AG10803 (cell line): ENCODE measurements at regions not wholly inside any gene's neighbourhood (a gene's known extent, or its start where the extent isn't known, plus 50 kb on each side); places are given as distances from the start of the nearest gene placed in this dataset.

Experiments
- DNase-seq: peaks from one replicate; pipeline ENCODE4 v3.0.0; 2010; ENCODE audit warnings: low read depth
- H3K4me3 ChIP-seq: 2 replicates; pipeline ENCODE4 v1.5.1; 2011; ENCODE audit warnings: mild to moderate bottlenecking, low read length, control low read depth
- TF ChIP-seq, protein P1 (sequence below): conservative IDR thresholded peaks from 2 replicates; pipeline ENCODE4 v1.5.1; 2011; ENCODE audit warnings: mild to moderate bottlenecking, low read length, control low read depth, inconsistent platforms

DNA sequence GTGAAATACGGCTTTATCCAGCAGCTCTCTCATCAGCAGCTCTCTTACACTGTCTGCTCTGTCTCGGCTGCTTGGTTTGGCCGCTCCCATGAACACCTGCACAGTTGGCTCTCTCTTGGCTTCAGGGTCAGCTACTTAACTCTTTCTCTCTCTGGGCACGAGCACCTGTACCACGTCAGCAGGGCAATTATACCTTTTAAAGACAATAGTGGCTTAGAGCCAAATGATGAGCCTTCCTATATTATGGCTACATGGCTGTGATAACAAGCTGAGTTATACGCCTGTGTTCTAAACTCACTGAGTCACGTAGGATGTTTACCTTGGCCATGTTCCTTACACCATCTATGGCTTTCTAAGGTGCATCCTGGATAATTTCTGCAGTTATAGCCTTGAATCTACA, 69.2 kb upstream of the CTNND2 start:
- H3K4me3 ChIP-seq = no peak overlapping the region
- DNase-seq = no peak
- TF ChIP-seq, protein P1, sequence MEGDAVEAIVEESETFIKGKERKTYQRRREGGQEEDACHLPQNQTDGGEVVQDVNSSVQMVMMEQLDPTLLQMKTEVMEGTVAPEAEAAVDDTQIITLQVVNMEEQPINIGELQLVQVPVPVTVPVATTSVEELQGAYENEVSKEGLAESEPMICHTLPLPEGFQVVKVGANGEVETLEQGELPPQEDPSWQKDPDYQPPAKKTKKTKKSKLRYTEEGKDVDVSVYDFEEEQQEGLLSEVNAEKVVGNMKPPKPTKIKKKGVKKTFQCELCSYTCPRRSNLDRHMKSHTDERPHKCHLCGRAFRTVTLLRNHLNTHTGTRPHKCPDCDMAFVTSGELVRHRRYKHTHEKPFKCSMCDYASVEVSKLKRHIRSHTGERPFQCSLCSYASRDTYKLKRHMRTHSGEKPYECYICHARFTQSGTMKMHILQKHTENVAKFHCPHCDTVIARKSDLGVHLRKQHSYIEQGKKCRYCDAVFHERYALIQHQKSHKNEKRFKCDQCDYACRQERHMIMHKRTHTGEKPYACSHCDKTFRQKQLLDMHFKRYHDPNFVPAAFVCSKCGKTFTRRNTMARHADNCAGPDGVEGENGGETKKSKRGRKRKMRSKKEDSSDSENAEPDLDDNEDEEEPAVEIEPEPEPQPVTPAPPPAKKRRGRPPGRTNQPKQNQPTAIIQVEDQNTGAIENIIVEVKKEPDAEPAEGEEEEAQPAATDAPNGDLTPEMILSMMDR = no peak

DNA sequence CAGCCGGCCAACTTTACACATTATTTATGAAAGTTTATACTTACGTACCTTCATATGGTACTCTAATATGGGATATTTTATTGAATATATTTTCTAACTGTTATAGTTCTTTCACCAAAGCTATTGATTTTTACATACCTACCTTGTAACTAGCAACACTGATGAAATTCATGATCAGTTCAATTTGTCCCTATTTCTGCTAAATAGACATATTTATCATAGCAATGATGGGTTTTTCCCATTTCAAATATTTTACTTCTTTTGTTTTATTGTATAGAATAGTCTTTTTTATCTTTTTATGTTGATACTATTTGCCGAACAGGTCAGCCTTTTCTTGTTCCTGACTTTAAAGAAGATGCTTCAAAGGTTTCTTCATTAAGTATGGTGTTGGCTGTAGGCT, 59.0 kb upstream of the CTNND2 start:
- H3K4me3 ChIP-seq = no peak overlapping the region
- no peak for DNase-seq
- TF ChIP-seq, protein P1 = no peak

DNA sequence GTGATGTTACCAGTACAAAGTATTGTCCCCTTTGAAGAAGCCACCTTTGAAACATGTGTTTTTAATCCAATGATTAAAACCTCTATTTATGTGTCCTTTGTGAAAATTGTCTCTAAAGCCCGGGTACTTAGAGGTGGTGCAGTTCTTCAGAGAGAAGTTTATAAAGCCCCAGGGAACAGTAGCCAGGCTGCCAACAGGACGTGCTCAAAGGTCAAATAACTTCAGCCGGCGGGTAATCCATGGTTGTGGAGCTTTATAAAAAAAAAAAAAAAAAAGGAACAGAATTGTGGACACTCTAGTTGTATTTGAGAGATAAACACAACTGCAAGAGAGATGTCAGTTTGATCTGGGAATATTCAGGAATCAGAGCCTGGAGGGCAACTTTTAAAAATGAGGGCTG, 57.9 kb upstream of the CTNND2 start:
- TF ChIP-seq, protein P1 = no peak
- no peak for DNase-seq
- H3K4me3 ChIP-seq = no peak overlapping the region

DNA sequence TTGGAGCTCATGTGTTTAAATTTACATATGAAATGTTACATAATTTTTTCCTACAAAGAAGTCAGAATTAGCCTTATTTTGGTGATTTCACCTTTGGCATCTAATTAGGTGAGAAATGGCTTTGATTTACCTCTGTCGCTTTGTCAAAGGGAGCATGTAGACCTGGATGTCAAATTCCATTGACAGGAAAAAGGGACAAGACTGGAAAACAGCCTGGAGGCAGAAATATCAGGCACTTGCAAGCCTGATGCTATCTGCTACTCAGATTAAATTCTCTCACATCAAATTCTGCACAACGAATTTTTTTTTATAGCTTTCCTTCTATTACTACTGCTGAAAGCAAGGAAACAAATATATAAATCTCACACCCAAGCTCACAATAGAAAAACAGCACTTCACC, 54.1 kb upstream of the CTNND2 start:
- no peak overlapping the region for H3K4me3 ChIP-seq
- no peak for DNase-seq
- TF ChIP-seq, protein P1 = no peak

DNA sequence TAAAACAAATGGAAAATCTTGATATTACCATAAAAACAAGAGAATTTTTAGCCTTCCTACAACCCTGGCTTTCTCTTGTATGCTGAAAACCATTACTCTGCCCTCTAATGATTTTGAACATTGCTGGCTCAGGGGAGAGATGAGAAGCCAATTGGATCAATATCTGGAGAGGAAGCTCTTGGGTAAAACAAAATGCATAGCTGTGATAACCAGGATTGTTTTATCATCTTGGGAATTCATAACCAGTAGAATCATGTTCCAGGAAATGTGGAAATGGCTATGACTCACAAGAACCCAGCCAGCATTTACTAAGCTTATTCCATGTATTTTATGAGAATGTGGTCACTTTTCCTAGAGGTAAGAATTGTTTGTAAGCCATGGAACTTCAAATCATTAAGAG, 51.1 kb upstream of the CTNND2 start:
- TF ChIP-seq, protein P1 = no peak
- no peak overlapping the region for H3K4me3 ChIP-seq
- no peak for DNase-seq
